ENCODE measurements at regions not wholly inside any gene's neighbourhood (a gene's known extent, or its start where the extent isn't known, plus 50 kb on each side); places are given as distances from the start of the nearest gene placed in this dataset.

DNA sequence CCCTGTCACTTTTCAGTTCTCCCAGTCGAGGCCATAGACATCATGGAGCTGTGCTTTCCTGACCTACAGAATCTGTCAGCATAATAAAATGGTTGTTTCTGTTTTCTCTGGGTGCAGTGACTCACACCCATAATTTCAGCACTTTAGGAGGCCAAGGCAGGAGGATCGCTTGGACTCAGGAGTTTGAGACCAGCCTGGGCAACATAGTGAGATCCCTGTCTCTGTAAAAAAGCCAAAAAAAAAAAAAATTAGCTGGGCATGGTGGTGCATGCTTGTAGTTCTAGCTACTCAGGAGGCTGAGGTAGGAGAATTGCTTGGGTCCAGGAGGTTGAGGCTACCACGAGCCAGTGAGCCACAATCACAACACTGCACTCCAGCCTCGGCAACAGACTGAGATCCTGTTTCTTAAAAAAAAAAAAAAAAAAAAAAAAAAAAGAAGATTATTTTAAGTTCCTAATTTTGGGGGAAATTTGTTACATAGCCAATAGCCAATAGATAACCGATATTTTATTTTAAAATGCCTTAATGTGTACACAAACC lies 196.2 kb downstream of the ADSS2 start:
- H4K20me1 ChIP-seq (ENCODE audit: control insufficient read depth, insufficient read depth, low read depth, low read length): no peaks in the 10 kb centered on the region
- no peak overlapping the region for H3K4me2 ChIP-seq (ENCODE audit: low read length)
- H3K79me2 ChIP-seq (ENCODE audit: control insufficient read depth, low read length): no peaks in the 10 kb centered on the region
- no peaks in the 10 kb centered on the region for H3K27me3 ChIP-seq (ENCODE audit: control insufficient read depth, low read length)
- H3K4me3 ChIP-seq (ENCODE audit: low read length): no peak overlapping the region
- H3K9me3 ChIP-seq (ENCODE audit: control insufficient read depth, insufficient read depth, low read length): no peaks in the 10 kb centered on the region
- H3K36me3 ChIP-seq (ENCODE audit: control insufficient read depth, low read length): no peaks in the 10 kb centered on the region
- no peaks in the 10 kb centered on the region for H3K9me2 ChIP-seq (replicated peaks; ENCODE audit: control insufficient read depth, low read length)
- no peaks in the 10 kb centered on the region for H3F3A ChIP-seq (ENCODE audit: control insufficient read depth, insufficient read depth)
- H3K27ac ChIP-seq (ENCODE audit: low read depth, low read length): no peak overlapping the region
- no peaks in the 10 kb centered on the region for H3K4me1 ChIP-seq (ENCODE audit: control insufficient read depth, low read length)
- no peak for TF ChIP-seq EZH2phosphoT487 (IDR thresholded peaks at IDR 0.05; ENCODE audit: borderline replicate concordance, low read length)
- TF ChIP-seq, protein P1, sequence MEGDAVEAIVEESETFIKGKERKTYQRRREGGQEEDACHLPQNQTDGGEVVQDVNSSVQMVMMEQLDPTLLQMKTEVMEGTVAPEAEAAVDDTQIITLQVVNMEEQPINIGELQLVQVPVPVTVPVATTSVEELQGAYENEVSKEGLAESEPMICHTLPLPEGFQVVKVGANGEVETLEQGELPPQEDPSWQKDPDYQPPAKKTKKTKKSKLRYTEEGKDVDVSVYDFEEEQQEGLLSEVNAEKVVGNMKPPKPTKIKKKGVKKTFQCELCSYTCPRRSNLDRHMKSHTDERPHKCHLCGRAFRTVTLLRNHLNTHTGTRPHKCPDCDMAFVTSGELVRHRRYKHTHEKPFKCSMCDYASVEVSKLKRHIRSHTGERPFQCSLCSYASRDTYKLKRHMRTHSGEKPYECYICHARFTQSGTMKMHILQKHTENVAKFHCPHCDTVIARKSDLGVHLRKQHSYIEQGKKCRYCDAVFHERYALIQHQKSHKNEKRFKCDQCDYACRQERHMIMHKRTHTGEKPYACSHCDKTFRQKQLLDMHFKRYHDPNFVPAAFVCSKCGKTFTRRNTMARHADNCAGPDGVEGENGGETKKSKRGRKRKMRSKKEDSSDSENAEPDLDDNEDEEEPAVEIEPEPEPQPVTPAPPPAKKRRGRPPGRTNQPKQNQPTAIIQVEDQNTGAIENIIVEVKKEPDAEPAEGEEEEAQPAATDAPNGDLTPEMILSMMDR (IDR thresholded peaks at IDR 0.05; ENCODE audit: low read depth, low read length, poor library complexity, severe bottlenecking): no peak

DNA sequence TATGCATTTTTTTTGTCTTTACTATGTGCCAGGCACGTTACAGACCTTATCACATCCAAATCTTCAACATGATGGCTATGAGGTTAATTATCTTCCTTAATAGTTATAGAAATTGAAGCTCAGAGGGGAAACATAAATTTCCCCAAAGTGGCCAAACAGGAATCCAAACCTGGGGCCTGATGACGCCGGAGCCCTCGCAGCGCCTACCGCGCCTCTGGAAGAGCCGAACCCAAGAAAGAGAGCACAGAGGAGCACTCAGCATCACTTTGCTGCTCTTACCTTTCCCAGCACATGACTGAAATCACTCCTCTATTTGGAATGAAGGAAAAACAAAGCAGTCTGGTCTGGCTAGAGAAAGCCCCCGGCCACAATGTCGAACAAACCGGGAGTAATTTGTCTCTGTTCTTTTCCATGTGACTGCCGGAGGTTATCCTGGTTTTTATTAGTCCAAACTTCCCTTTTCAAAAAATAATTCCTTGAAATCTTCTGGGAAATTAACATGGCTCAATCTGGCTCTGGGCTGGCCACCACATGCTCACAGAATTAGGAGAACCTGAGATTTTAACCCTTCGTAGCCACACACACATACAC lies 195.5 kb downstream of the ADSS2 start:
- H3K9me2 ChIP-seq (replicated peaks; ENCODE audit: control insufficient read depth, low read length): no peaks in the 10 kb centered on the region
- no peaks in the 10 kb centered on the region for H3K79me2 ChIP-seq (ENCODE audit: control insufficient read depth, low read length)
- no peak overlapping the region for H3K27ac ChIP-seq (ENCODE audit: low read depth, low read length)
- no peak overlapping the region for H3K4me3 ChIP-seq (ENCODE audit: low read length)
- H3K4me1 ChIP-seq (ENCODE audit: control insufficient read depth, low read length): no peaks in the 10 kb centered on the region
- no peaks in the 10 kb centered on the region for H4K20me1 ChIP-seq (ENCODE audit: control insufficient read depth, insufficient read depth, low read depth, low read length)
- H3K27me3 ChIP-seq (ENCODE audit: control insufficient read depth, low read length): no peaks in the 10 kb centered on the region
- no peak for TF ChIP-seq EZH2phosphoT487 (IDR thresholded peaks at IDR 0.05; ENCODE audit: borderline replicate concordance, low read length)
- TF ChIP-seq, protein P1 (IDR thresholded peaks at IDR 0.05; ENCODE audit: low read depth, low read length, poor library complexity, severe bottlenecking): no peak
- H3K4me2 ChIP-seq (ENCODE audit: low read length): no peak overlapping the region
- H3K9me3 ChIP-seq (ENCODE audit: control insufficient read depth, insufficient read depth, low read length): no peaks in the 10 kb centered on the region
- no peaks in the 10 kb centered on the region for H3F3A ChIP-seq (ENCODE audit: control insufficient read depth, insufficient read depth)
- H3K36me3 ChIP-seq (ENCODE audit: control insufficient read depth, low read length): no peaks in the 10 kb centered on the region

DNA sequence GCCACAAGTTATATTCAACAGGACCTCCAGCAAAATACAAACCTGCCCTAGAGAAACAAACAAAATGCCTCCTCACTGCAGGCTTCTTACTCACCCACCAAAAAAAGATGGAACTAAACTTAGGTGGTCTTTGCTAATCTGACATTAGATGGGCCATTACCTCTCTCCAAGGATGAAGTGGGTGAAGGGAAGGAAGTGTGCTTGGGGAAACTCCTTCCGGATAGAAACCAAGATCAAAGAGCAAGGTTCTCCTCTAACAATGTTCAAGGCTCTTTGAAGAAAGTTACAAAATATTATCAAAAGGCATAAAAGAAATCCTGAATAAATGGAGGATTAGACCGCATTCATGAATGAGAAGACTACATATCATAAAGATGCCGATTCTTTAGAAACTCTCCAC lies 187.5 kb downstream of the ADSS2 start:
- H3K36me3 ChIP-seq (ENCODE audit: control insufficient read depth, low read length): no peaks in the 10 kb centered on the region
- H3K27me3 ChIP-seq (ENCODE audit: control insufficient read depth, low read length): peaks cover 6% of the 10 kb centered on the region; the same call in 1 of the 2 replicates
- H3K27ac ChIP-seq (ENCODE audit: low read depth, low read length): no peak overlapping the region
- TF ChIP-seq EZH2phosphoT487 (IDR thresholded peaks at IDR 0.05; ENCODE audit: borderline replicate concordance, low read length): no peak
- TF ChIP-seq, protein P1 (IDR thresholded peaks at IDR 0.05; ENCODE audit: low read depth, low read length, poor library complexity, severe bottlenecking): no peak
- H3K4me3 ChIP-seq (ENCODE audit: low read length): no peak overlapping the region
- H3K4me2 ChIP-seq (ENCODE audit: low read length): no peak overlapping the region
- H3F3A ChIP-seq (ENCODE audit: control insufficient read depth, insufficient read depth): no peaks in the 10 kb centered on the region
- no peaks in the 10 kb centered on the region for H3K79me2 ChIP-seq (ENCODE audit: control insufficient read depth, low read length)
- no peaks in the 10 kb centered on the region for H3K9me3 ChIP-seq (ENCODE audit: control insufficient read depth, insufficient read depth, low read length)
- H4K20me1 ChIP-seq (ENCODE audit: control insufficient read depth, insufficient read depth, low read depth, low read length): no peaks in the 10 kb centered on the region
- H3K9me2 ChIP-seq (replicated peaks; ENCODE audit: control insufficient read depth, low read length): no peaks in the 10 kb centered on the region
- H3K4me1 ChIP-seq (ENCODE audit: control insufficient read depth, low read length): no peaks in the 10 kb centered on the region
